Gastroesophageal sphincter (tissue), 4 donors: ENCODE measurements at regions not wholly inside any gene's neighbourhood (a gene's known extent, or its start where the extent isn't known, plus 50 kb on each side); places are given as distances from the start of the nearest gene placed in this dataset.

Experiments
- ATAC-seq: fragments of 150-250 bp; one replicate; pipeline ENCODE4 v1.9.1; 2016; ENCODE audit warnings: mild to moderate bottlenecking, moderate library complexity
- H3K27ac ChIP-seq, 4 donors: fragments of 200-600 bp; sonication (generic) in 3 of 4; 1 replicate in 3 of 4; 2 replicates in 1 of 4; pipeline ENCODE4 v1.5.1; 2016 to 2019
- H3K27me3 ChIP-seq: fragments of 200-600 bp; sonication (generic); one replicate; pipeline ENCODE4 v1.5.1; 2019
- H3K36me3 ChIP-seq, 2 donors: fragments of 200-600 bp; sonication (generic); one replicate each; pipeline ENCODE4 v1.5.1; 2019; ENCODE audit warnings: control low read depth in 1 of 2
- H3K4me1 ChIP-seq, 3 donors: fragments of 200-600 bp; sonication (generic); 1 replicate in 2 of 3; 2 replicates in 1 of 3; pipeline ENCODE4 v1.5.1; 2016 to 2019; ENCODE audit warnings: control low read depth in 2 of 3
- H3K4me3 ChIP-seq, 2 donors: fragments of 200-600 bp; sonication (generic); one replicate each; pipeline ENCODE4 v1.5.1; 2019; ENCODE audit warnings: mild to moderate bottlenecking in 1 of 2, moderate library complexity in 1 of 2
- H3K9me3 ChIP-seq, 3 donors: fragments of 200-600 bp; sonication (generic); one replicate each; pipeline ENCODE4 v1.5.1; 2017 to 2019; ENCODE audit warnings: control low read depth in 2 of 3
- CTCF ChIP-seq, 4 experiments: fragments of 200-600 bp in 2 of 4; fragments of 450-650 bp in 2 of 4; sonication (generic) in 1 of 4; IDR thresholded peaks; one replicate each; pipeline ENCODE4 v1.5.1; 2017 to 2019; ENCODE audit warnings: antibody characterized with exemption in 4 of 4, mild to moderate bottlenecking in 2 of 4, moderate library complexity in 2 of 4
- EP300 ChIP-seq: sonication (generic); formaldehyde crosslinking; IDR thresholded peaks from one replicate; pipeline ENCODE4 v1.6.1; 2017; ENCODE audit warnings: antibody characterized with exemption, mild to moderate bottlenecking
- POLR2A ChIP-seq, 2 donors: fragments of 450-650 bp; IDR thresholded peaks; one replicate each; pipeline ENCODE4 v1.6.1; 2017; ENCODE audit warnings: antibody characterized with exemption in 2 of 2, mild to moderate bottlenecking in 2 of 2, moderate library complexity in 1 of 2
- POLR2AphosphoS5 ChIP-seq: sonication (generic); formaldehyde crosslinking; IDR thresholded peaks from one replicate; pipeline ENCODE4 v1.6.1; 2017; ENCODE audit warnings: antibody characterized with exemption
- WGBS, 2 donors: methylation state at CpG; one replicate each; pipeline ENCODE4 v1.1.5; 2018; ENCODE audit warnings: low coverage in 1 of 2; 5-methylcytosine and 5-hydroxymethylcytosine counted together

- no peaks in the 10 kb centered on the region for H3K9me3 ChIP-seq
- H3K27ac ChIP-seq, result no peak overlapping the region
- 71 to 79% methylated on average over 1 of the region's 1 CpG for WGBS, 2 donors
- no peak overlapping the region for H3K4me3 ChIP-seq
- TF ChIP-seq CTCF (IDR thresholded peaks at IDR 0.05) (peak in 1 of 4 experiments; percentile 13), POLR2AphosphoS5 (no peak)
- no peaks in the 10 kb centered on the region for H3K27me3 ChIP-seq
- H3K36me3 ChIP-seq, result no peaks in the 10 kb centered on the region
- H3K4me1 ChIP-seq, result no peaks in the 10 kb centered on the region
- no peak for ATAC-seq
These were observed 92.3 kb upstream of the FUT9 start for GRCh38 chr6:95923518-95923917.

GRCh38 chr6:95935736-95936135 lies 80.0 kb upstream of the FUT9 start:
- 40 to 58% methylated on average over 2 of the region's 2 CpGs for WGBS, 2 donors
- no peaks in the 10 kb centered on the region for H3K4me1 ChIP-seq
- H3K27ac ChIP-seq, result no peak overlapping the region
- no peaks in the 10 kb centered on the region for H3K36me3 ChIP-seq
- H3K9me3 ChIP-seq, result no peaks in the 10 kb centered on the region
- H3K27me3 ChIP-seq, result no peaks in the 10 kb centered on the region
- no peak for ATAC-seq
- H3K4me3 ChIP-seq, result no peak overlapping the region
- TF ChIP-seq CTCF (IDR thresholded peaks at IDR 0.05) (no peak), POLR2A (IDR thresholded peaks at IDR 0.05) (no peak), EP300 (no peak)

- H3K36me3 ChIP-seq, result no peaks in the 10 kb centered on the region
- TF ChIP-seq POLR2AphosphoS5 (no peak), POLR2A (IDR thresholded peaks at IDR 0.05) (no peak), CTCF (IDR thresholded peaks at IDR 0.05) (no peak), EP300 (no peak)
- H3K9me3 ChIP-seq, result peaks cover 0 to 6% (median 0%) of the 10 kb centered on the region in 3 donors
- no peak overlapping the region for H3K4me3 ChIP-seq
- no peak overlapping the region for H3K27ac ChIP-seq
- no peak for ATAC-seq
- 85 to 88% methylated on average over 2 of the region's 2 CpGs for WGBS, 2 donors
- H3K27me3 ChIP-seq, result no peaks in the 10 kb centered on the region
- H3K4me1 ChIP-seq, result no peaks in the 10 kb centered on the region
These were observed 68.9 kb upstream of the FUT9 start for GRCh38 chr6:95946906-95947305.

GRCh38 chr6:95948324-95948723 lies 67.5 kb upstream of the FUT9 start:
- no peaks in the 10 kb centered on the region for H3K27me3 ChIP-seq
- no peaks in the 10 kb centered on the region for H3K36me3 ChIP-seq
- peaks cover 0 to 6% (median 0%) of the 10 kb centered on the region in 3 donors for H3K9me3 ChIP-seq
- no peaks in the 10 kb centered on the region for H3K4me1 ChIP-seq
- H3K27ac ChIP-seq, result no peak overlapping the region
- no peak for ATAC-seq
- no peak overlapping the region for H3K4me3 ChIP-seq
- 63 to 82% methylated on average over 1 of the region's 1 CpG for WGBS, 2 donors
- no peak for TF ChIP-seq CTCF (IDR thresholded peaks at IDR 0.05)

- H3K27ac ChIP-seq, result no peak overlapping the region
- 55 to 85% methylated on average over 2 of the region's 2 CpGs for WGBS, 2 donors
- H3K4me3 ChIP-seq, result no peak overlapping the region
- no peak for ATAC-seq
- H3K27me3 ChIP-seq, result no peaks in the 10 kb centered on the region
- peaks cover 0 to 6% (median 0%) of the 10 kb centered on the region in 3 donors for H3K9me3 ChIP-seq
- TF ChIP-seq EP300, result no peak
- TF ChIP-seq POLR2A (IDR thresholded peaks at IDR 0.05), result no peak
- TF ChIP-seq CTCF (IDR thresholded peaks at IDR 0.05), result no peak
- no peak for TF ChIP-seq POLR2AphosphoS5
- no peaks in the 10 kb centered on the region for H3K36me3 ChIP-seq
- no peaks in the 10 kb centered on the region for H3K4me1 ChIP-seq
These were observed 65.8 kb upstream of the FUT9 start for GRCh38 chr6:95949985-95950384.
